ENCODE measurements at regions not wholly inside any gene's neighbourhood (a gene's known extent, or its start where the extent isn't known, plus 50 kb on each side); places are given as distances from the start of the nearest gene placed in this dataset.
A peak's percentile ranks its signal among the peaks of the same experiment; 100 is the strongest.

DNA sequence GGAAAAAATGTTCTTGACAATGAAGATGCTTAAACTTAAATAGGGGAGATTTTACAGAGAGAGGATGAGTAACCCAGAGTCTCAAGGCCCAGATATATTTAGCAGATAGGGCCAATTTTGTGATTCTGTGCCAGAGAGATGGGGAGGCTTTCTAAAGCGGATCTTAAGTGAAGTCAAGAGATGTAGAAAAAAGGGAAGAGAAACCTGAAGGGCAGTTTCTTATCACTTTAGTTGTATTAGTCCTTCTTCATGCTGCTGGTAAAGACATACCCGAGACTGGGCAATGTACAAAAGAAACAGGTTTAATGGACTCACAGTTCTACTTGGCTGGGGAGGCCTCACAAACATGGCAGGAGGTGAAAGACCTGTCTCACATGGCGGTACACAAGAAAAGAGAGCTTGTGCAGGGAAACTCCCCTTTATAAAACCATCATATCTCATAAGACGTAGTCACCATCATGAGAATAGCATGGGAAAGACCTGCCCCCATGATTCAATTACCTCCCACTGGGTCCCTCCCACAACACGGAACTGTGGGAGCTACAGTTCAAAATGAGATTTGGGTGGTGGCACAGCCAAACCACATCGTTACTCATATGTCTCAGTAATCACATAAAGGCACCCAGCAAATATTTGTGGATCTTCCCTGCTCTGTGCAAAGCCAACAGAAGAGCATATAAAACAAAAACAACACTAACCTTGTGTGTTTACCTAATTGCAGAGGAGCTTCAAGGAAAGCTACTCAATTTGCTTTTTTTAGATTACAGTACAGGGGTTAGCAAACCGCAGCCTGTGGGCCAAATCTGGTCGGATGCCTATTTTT lies 102.6 kb upstream of the MYCBP2 start:
- peak; percentile 15 for DNase-seq (ENCODE audit: low read depth)
- no peak overlapping the region for H3K4me3 ChIP-seq (ENCODE audit: low read length)
- TF ChIP-seq, protein P1, sequence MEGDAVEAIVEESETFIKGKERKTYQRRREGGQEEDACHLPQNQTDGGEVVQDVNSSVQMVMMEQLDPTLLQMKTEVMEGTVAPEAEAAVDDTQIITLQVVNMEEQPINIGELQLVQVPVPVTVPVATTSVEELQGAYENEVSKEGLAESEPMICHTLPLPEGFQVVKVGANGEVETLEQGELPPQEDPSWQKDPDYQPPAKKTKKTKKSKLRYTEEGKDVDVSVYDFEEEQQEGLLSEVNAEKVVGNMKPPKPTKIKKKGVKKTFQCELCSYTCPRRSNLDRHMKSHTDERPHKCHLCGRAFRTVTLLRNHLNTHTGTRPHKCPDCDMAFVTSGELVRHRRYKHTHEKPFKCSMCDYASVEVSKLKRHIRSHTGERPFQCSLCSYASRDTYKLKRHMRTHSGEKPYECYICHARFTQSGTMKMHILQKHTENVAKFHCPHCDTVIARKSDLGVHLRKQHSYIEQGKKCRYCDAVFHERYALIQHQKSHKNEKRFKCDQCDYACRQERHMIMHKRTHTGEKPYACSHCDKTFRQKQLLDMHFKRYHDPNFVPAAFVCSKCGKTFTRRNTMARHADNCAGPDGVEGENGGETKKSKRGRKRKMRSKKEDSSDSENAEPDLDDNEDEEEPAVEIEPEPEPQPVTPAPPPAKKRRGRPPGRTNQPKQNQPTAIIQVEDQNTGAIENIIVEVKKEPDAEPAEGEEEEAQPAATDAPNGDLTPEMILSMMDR (IDR thresholded peaks at IDR 0.05; ENCODE audit: insufficient read depth, low read depth, low read length, missing control alignments), result no peak

DNA sequence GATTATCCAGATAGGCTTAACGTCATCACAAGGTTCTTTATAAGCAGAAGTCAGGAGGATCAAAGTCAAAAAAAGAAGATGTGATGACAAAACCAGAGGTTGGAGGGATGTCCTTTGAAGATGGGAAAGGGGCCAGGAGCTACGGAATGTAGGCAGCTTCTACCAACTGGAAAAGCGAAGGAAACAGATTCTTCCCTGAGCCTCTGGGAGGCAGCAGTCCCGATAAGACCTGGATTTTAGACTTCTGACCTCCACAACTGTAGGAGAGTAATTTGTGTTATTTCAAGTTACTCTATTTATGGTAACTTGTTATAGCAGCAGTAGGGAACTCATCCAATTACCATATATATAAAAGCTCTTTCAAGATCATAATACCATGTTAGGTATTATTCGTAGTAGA lies 98.8 kb upstream of the MYCBP2 start:
- no peak overlapping the region for H3K4me3 ChIP-seq (ENCODE audit: low read length)
- no peak for DNase-seq (ENCODE audit: low read depth)
- TF ChIP-seq, protein P1 (IDR thresholded peaks at IDR 0.05; ENCODE audit: insufficient read depth, low read depth, low read length, missing control alignments), result no peak

DNA sequence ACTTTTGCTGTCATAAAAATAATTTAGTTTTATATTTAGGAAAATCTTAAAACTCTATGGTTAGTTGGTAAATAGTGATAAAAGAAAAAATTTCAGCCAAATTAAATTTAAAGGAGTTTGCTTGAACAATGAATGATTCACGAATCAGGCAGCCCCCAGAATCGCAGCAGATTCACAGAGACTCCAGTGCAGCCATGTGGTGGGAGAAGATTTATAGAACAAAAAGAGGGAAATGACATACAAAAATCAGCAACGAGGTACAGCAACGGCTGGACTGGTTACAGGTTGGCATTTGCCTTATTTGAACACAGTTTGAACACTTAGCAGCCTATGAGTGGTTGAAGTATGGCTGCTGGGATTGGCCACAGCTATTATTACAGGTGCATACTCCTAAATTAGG lies 96.4 kb upstream of the MYCBP2 start:
- H3K4me3 ChIP-seq (ENCODE audit: low read length), result no peak overlapping the region
- DNase-seq (ENCODE audit: low read depth), result no peak
- TF ChIP-seq, protein P1 (IDR thresholded peaks at IDR 0.05; ENCODE audit: insufficient read depth, low read depth, low read length, missing control alignments), result no peak

DNA sequence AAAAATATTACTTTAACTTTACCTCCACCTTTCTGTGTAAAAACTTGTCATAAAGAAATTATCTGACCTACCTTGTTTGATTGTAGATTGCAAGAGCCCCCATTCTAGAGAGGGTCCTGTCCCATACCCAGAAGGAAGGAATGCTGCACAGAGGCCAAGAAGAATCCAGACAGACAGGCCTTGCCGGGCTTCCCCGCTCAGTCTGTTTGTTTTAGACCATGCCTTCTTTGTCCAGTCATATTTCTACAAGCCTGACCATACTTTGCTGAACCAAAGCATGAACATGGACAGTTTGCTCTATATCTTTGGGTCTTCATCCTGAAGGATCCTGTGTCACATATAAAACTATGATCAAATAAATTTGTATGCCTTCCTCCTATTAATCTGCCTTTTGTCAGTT lies 95.8 kb upstream of the MYCBP2 start:
- TF ChIP-seq, protein P1 (IDR thresholded peaks at IDR 0.05; ENCODE audit: insufficient read depth, low read depth, low read length, missing control alignments), result no peak
- H3K4me3 ChIP-seq (ENCODE audit: low read length), result no peak overlapping the region
- DNase-seq (ENCODE audit: low read depth), result peak; percentile 14

DNA sequence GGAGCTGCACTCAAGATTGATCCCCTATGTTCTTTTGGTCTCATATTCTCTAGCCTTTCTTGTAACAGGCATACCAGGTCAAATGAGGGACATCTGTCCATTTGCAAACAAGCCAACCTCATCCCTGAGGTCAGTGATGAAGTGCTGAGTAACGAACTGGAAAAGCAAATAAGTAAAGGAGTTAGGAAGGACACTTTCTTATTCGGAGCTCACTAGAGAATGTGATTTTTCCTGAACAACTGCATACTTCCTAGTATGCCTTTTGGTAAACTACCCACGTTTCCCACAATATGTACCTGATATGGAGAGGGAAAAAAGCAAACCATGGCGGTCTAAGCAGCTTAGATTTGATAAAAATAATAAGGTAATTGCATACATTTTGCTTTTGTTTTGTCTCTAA lies 91.0 kb upstream of the MYCBP2 start:
- H3K4me3 ChIP-seq (ENCODE audit: low read length), result no peak overlapping the region
- no peak for DNase-seq (ENCODE audit: low read depth)
- TF ChIP-seq, protein P1 (IDR thresholded peaks at IDR 0.05; ENCODE audit: insufficient read depth, low read depth, low read length, missing control alignments), result no peak

DNA sequence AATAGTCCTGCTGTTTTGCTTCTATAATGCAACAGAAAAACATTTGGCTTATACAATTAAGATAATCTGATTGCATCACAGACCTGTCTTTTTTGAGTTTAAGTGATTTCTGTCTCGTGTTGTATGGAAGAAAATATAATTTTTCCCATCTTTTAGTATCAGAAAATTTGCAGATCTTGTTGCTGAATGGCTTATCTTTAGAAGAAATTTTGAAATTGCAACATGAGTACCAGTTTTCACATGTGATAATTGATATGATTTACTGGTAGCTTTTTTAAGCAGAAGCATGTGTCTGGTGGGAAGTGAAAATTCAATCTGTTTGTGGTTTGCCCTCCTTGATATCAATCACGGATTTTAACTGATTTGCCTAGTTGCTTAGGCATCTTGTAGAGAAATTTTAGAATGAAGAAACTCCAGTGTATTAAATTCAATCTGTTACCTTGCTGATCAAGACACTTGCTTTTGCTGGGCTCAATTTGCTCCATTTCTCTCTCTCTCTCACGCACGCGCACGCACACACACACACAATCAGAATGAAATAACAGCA lies 89.8 kb upstream of the MYCBP2 start:
- no peak overlapping the region for H3K4me3 ChIP-seq (ENCODE audit: low read length)
- TF ChIP-seq, protein P1 (IDR thresholded peaks at IDR 0.05; ENCODE audit: insufficient read depth, low read depth, low read length, missing control alignments), result no peak
- no peak for DNase-seq (ENCODE audit: low read depth)
